UCSD-AML1 (cell line): ENCODE measurements at regions not wholly inside any gene's neighbourhood (a gene's known extent, or its start where the extent isn't known, plus 50 kb on each side); places are given as distances from the start of the nearest gene placed in this dataset.

ENCODE experiments used
- DNase-seq: peaks from one replicate; lab custom pipeline; 2025; ENCODE audit not compliant: unreplicated experiment; lab: John Stamatoyannopoulos, UW

GRCh38 chr4:19455196-19455595, 796.5 kb upstream of the SLIT2 start:
- no peak for DNase-seq

GRCh38 chr4:19438233-19438632, 813.5 kb upstream of the SLIT2 start:
- no peak for DNase-seq

- no peak for DNase-seq
These were observed 814.7 kb upstream of the SLIT2 start for GRCh38 chr4:19437008-19437407.

- no peak for DNase-seq
These were observed 822.0 kb upstream of the SLIT2 start for GRCh38 chr4:19429684-19430083.

- DNase-seq = no peak
These were observed 826.6 kb upstream of the SLIT2 start for GRCh38 chr4:19425146-19425545.

- no peak for DNase-seq
These were observed 834.4 kb upstream of the SLIT2 start for GRCh38 chr4:19417256-19417655.

GRCh38 chr4:19416146-19416545, 835.6 kb upstream of the SLIT2 start:
- DNase-seq = no peak

- DNase-seq = no peak
These were observed 843.2 kb upstream of the SLIT2 start for GRCh38 chr4:19408490-19408889.

- DNase-seq = no peak
These were observed 844.9 kb upstream of the SLIT2 start for GRCh38 chr4:19406789-19407188.

GRCh38 chr4:19403786-19404370, 847.8 kb upstream of the SLIT2 start:
- DNase-seq = no peak

GRCh38 chr4:19402581-19403065, 849.1 kb upstream of the SLIT2 start:
- DNase-seq = no peak

- no peak for DNase-seq
These were observed 850.2 kb upstream of the SLIT2 start for GRCh38 chr4:19401301-19402080.

- no peak for DNase-seq
These were observed 850.9 kb upstream of the SLIT2 start for GRCh38 chr4:19400820-19401219.

GRCh38 chr4:19399001-19399400, 852.7 kb upstream of the SLIT2 start:
- DNase-seq = no peak

GRCh38 chr4:19386786-19387185, 864.9 kb upstream of the SLIT2 start:
- DNase-seq = no peak

- DNase-seq = no peak
These were observed 868.5 kb upstream of the SLIT2 start for GRCh38 chr4:19382993-19383756.

- DNase-seq = no peak
These were observed 870.6 kb upstream of the SLIT2 start for GRCh38 chr4:19381068-19381467.

- DNase-seq = no peak
These were observed 871.1 kb upstream of the SLIT2 start for GRCh38 chr4:19380600-19380999.

- DNase-seq = no peak
These were observed 872.5 kb upstream of the SLIT2 start for GRCh38 chr4:19379191-19379708.

GRCh38 chr4:19375931-19376330, 875.8 kb upstream of the SLIT2 start:
- DNase-seq = no peak

GRCh38 chr4:19375136-19375804, 876.4 kb upstream of the SLIT2 start:
- DNase-seq = no peak
